Activated naive CD4-positive, alpha-beta T cell treated with anti-CD3 and anti-CD28 coated beads, Interleukin-2, amount 50 U/mL, for 24 hours (primary cell): ENCODE measurements at regions not wholly inside any gene's neighbourhood (a gene's known extent, or its start where the extent isn't known, plus 50 kb on each side); places are given as distances from the start of the nearest gene placed in this dataset.
A peak's percentile ranks its signal among the peaks of the same experiment; 100 is the strongest.

Experiments
- H3K27ac Mint-ChIP-seq: one replicate; pipeline ENCODE4 v1.8.0; 2021; ENCODE audit warnings: mild to moderate bottlenecking, mixed read lengths
- H3K27me3 Mint-ChIP-seq: one replicate; pipeline ENCODE4 v1.8.0; 2021; ENCODE audit warnings: mixed read lengths
- H3K36me3 Mint-ChIP-seq: one replicate; pipeline ENCODE4 v1.8.0; 2021; ENCODE audit warnings: mixed read lengths
- H3K4me1 Mint-ChIP-seq: one replicate; pipeline ENCODE4 v1.8.0; 2021; ENCODE audit warnings: mixed read lengths
- H3K4me3 Mint-ChIP-seq: one replicate; pipeline ENCODE4 v1.8.0; 2021; ENCODE audit warnings: mild to moderate bottlenecking, mixed read lengths
- H3K9me3 Mint-ChIP-seq: one replicate; pipeline ENCODE4 v1.8.0; 2021; ENCODE audit warnings: mixed read lengths

DNA sequence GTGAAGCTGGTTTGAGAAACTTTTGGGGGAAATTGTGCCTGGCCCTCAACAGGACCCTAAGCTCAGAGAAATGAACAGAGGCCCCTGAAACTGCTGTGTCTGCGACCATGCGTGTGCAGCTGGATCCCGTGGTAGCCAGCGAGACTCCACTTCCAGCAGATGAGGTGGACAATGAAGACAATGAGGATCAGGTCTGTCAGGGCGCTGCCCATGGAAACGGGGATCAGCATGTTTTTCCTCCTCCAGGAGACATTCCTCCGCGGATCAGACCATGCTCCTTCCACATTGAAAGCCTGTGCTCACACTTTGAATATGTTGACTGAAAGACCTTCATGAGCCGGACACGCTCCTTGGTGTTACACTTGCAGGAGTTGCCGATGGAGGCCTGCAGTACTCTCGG lies 1439.8 kb upstream of the ALCAM start:
- no peaks in the 10 kb centered on the region for H3K9me3 Mint-ChIP-seq
- no peak overlapping the region for H3K4me3 Mint-ChIP-seq
- H3K36me3 Mint-ChIP-seq, result no peaks in the 10 kb centered on the region
- H3K4me1 Mint-ChIP-seq, result no peaks in the 10 kb centered on the region
- H3K27me3 Mint-ChIP-seq, result no peaks in the 10 kb centered on the region
- no peak overlapping the region for H3K27ac Mint-ChIP-seq

DNA sequence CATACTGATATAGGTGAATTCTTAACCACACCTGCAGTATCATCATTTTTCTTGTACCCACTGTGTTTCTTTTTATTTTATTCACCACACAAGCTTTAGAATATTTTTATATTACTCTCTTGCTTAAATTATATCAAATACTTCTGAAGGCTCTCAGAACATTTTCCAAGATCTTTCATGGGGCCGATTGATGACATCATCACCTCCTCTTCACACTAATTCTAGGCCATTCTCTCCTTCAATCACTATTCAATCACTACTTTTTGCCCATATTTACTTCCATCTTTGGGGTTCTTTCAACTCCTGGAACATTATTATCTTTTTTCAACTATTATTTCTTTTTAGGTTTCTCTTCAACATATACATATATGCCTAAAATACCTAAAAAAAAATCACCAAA lies 1438.8 kb upstream of the ALCAM start:
- Mint-ChIP-seq H3K4me1 (no peaks in the 10 kb centered on the region), H3K4me3 (no peak overlapping the region), H3K9me3 (no peaks in the 10 kb centered on the region), H3K27ac (no peak overlapping the region), H3K36me3 (no peaks in the 10 kb centered on the region), H3K27me3 (no peaks in the 10 kb centered on the region)

DNA sequence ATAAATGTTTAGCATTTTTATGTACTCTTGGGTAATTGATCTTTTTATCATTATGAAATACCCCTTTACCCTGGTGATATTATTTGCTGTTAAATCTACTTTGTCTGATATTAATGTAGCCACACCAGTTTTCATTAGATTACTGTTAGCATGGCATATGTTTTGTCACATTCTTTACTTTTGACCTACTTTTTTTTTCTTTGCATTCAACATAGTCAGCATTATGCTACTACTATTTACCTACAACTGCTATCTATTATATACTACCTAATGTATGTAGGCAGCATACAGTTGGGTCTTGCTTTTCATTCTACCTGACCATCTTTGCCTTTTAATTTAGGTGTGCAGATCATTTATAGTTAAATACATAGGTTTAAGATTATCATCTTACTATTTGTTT lies 1429.6 kb upstream of the ALCAM start:
- no peak overlapping the region for H3K27ac Mint-ChIP-seq
- H3K36me3 Mint-ChIP-seq, result no peaks in the 10 kb centered on the region
- H3K4me1 Mint-ChIP-seq, result no peaks in the 10 kb centered on the region
- H3K9me3 Mint-ChIP-seq, result no peaks in the 10 kb centered on the region
- H3K27me3 Mint-ChIP-seq, result no peaks in the 10 kb centered on the region
- H3K4me3 Mint-ChIP-seq, result no peak overlapping the region

DNA sequence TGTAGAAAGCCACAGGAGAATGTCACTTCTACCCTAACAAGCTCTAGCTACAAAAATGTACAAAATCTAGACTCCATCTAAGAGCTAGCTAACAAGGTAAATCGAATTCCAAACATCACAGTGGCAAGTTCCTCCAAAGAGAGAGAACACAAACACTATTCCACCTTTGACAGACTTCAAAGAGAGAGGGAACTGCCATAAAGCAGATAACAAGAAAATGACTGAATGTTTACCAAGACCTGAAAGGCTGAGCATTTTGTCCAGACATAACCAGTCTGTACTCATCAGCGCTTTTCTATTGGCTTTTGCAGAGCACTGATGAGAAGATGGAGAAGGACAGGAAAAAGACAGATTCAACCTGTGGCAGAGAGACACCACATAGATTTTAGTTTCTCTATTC lies 1419.6 kb upstream of the ALCAM start:
- Mint-ChIP-seq H3K9me3 (no peaks in the 10 kb centered on the region), H3K4me3 (no peak overlapping the region), H3K4me1 (no peaks in the 10 kb centered on the region), H3K27me3 (no peaks in the 10 kb centered on the region), H3K36me3 (no peaks in the 10 kb centered on the region), H3K27ac (no peak overlapping the region)

DNA sequence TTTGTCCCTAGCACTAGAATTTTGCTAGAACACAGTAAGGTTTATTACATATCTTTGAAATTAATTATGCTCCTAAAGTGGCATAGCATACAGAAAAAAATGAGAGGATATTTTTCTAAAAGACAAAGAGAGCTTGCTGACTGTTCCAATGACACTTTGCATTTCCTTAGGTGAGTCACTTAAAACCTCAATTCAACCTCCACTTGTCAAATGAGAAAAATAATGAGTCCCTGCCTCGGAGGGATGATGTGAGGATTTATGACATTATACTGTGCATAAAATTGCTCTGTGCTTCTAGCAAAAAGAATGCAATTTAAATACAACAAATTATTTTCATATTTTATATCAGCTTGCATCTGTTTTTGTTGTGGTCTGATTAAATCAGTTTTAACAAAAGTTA lies 1417.0 kb upstream of the ALCAM start:
- H3K9me3 Mint-ChIP-seq, result no peaks in the 10 kb centered on the region
- H3K4me1 Mint-ChIP-seq, result no peaks in the 10 kb centered on the region
- H3K27me3 Mint-ChIP-seq, result no peaks in the 10 kb centered on the region
- H3K27ac Mint-ChIP-seq, result no peak overlapping the region
- H3K4me3 Mint-ChIP-seq, result no peak overlapping the region
- H3K36me3 Mint-ChIP-seq, result no peaks in the 10 kb centered on the region

DNA sequence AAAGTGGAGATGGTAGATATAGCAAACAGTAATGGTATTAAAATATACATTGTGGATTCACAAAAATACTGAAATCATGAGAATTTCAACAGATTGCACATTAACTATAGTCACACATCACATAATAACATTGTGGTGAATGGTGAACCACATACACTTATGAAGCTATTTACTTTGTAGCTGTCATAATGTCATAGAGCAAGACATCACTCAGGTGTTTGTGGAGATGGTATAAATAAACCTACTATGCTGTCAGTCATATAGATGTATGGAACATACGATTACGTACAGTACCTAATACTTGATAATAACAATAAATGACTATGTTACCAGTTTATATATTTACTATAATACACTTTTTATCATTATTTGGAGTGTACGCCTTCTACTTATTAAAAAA lies 1416.0 kb upstream of the ALCAM start:
- Mint-ChIP-seq H3K4me1 (no peaks in the 10 kb centered on the region), H3K4me3 (no peak overlapping the region), H3K9me3 (no peaks in the 10 kb centered on the region), H3K36me3 (no peaks in the 10 kb centered on the region), H3K27me3 (no peaks in the 10 kb centered on the region), H3K27ac (no peak overlapping the region)

DNA sequence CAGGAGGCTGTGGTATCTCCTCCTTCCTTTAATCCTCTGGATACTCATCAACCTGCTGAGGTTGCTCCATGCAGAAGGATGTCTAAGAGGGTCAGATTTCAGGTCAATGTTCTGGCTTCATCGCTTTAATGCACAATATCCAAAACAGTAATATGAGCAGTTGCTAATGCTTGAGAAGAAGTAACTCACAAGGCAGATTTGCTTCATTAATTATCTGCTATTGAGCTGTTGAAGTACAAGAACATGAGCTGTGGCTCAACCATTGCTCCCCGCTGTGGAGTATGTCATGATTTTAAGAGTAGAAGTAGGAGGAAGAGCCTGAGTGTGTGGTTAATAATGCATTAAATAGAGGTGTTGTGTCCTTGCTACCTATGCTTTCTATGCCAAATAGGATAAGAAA lies 1412.9 kb upstream of the ALCAM start:
- Mint-ChIP-seq H3K27ac (no peak overlapping the region), H3K4me1 (no peaks in the 10 kb centered on the region), H3K4me3 (no peak overlapping the region), H3K36me3 (no peaks in the 10 kb centered on the region), H3K9me3 (no peaks in the 10 kb centered on the region), H3K27me3 (no peaks in the 10 kb centered on the region)

DNA sequence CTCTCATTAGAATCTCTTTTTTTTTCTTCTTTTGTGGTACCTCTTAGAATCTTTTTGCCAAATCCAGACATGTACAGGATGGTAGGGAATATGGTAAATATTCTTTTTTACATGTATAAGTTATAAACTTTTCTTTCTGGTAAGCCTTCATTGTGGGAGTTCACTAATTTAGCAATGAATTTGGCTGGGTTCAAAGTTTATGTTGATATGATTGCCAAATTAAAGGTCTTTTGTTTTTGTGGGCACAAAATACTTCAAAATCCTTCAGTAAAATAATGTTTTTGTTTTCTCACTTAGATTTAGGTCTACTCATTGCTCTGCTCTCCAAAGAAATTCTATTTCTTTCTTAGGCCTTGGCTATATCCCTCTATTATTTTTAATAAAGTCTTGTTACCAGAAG lies 1405.9 kb upstream of the ALCAM start:
- peak overlapping the region; percentile 25 for H3K27ac Mint-ChIP-seq
- peaks cover 11% of the 10 kb centered on the region for H3K9me3 Mint-ChIP-seq
- H3K4me1 Mint-ChIP-seq, result no peaks in the 10 kb centered on the region
- H3K36me3 Mint-ChIP-seq, result no peaks in the 10 kb centered on the region
- H3K27me3 Mint-ChIP-seq, result no peaks in the 10 kb centered on the region
- H3K4me3 Mint-ChIP-seq, result no peak overlapping the region

DNA sequence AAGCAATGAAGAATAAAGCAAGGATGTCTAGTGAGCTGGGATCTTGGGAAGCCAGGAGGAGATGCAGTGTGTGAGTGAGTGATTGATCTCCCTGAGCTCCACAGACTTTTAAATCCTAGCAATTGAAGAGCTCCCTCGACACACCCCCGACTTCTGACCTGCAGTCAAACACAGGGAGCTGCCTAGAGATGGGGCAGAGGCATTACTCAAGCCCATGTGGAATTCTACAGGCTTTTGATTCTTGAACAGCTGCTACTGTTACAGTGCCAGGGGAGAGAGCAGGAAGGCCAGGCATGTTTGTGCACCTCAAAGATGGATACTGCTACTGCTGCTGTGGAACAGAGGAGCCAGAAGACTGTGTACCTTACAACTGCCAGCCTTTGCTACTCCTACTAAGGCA lies 1403.1 kb upstream of the ALCAM start:
- Mint-ChIP-seq H3K27ac (no peak overlapping the region), H3K4me3 (no peak overlapping the region), H3K27me3 (no peaks in the 10 kb centered on the region), H3K36me3 (no peaks in the 10 kb centered on the region), H3K4me1 (no peaks in the 10 kb centered on the region), H3K9me3 (peaks cover 11% of the 10 kb centered on the region)

DNA sequence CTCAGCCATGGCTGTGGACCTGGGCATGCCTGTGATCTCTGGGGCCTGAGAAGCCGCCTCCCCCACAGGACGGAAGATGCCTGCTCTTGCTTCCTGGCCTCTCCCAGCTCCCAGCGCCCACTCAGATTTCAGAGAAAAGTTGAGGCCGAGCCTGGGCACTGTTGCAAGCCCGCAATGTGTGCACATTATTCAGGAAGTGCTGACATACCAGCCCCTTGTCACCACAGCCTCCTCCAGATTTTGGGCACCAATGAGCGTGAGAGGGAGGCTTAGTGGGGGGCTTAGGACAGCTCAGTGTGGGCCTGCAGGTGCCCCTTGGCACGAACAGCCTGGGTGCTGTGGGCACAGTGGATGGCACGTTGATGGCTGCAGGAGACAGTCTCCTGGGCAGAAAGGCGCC lies 1400.9 kb upstream of the ALCAM start:
- Mint-ChIP-seq H3K27me3 (no peaks in the 10 kb centered on the region), H3K4me1 (no peaks in the 10 kb centered on the region), H3K4me3 (no peak overlapping the region), H3K27ac (no peak overlapping the region), H3K36me3 (no peaks in the 10 kb centered on the region), H3K9me3 (peaks cover 11% of the 10 kb centered on the region)

DNA sequence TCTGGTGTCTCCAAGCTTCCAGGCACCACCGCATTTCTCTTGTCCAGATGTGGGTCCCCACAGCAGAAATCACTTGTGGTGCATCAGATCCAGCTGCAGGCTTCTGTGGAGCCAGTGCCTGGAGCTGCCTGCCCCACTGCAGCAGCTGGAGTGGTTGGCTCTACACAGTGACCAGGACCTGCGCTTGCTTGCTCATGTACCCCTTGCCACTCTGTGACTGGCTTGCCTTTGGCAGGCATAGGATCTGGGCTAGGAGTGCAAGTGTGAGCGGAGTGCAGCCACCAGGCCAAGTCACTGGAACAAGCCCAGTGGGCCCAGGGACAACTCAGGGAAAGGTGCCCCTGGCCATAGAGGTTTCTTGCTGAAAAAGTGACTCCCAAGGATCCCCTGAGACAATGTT lies 1400.0 kb upstream of the ALCAM start:
- no peaks in the 10 kb centered on the region for H3K27me3 Mint-ChIP-seq
- peaks cover 11% of the 10 kb centered on the region for H3K9me3 Mint-ChIP-seq
- no peak overlapping the region for H3K4me3 Mint-ChIP-seq
- no peak overlapping the region for H3K27ac Mint-ChIP-seq
- H3K36me3 Mint-ChIP-seq, result no peaks in the 10 kb centered on the region
- no peaks in the 10 kb centered on the region for H3K4me1 Mint-ChIP-seq

DNA sequence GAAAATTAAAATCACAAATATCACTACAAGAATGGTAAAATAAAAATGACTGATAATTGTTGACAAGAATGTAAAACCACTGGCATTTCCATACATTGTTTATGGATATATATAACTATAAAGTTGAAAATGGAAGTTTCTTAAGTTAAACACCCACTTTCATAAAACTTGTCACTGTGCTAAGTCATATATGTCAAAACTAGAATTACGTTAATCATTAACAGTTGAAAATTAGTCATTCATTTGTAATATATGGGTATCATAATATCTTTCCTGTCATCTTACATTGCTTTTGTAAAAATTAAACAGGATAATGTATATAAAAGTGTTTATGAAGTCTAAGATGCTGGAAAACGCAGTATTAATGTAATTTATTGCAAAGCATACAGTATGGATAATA lies 1398.6 kb upstream of the ALCAM start:
- H3K27ac Mint-ChIP-seq, result no peak overlapping the region
- peaks cover 6% of the 10 kb centered on the region for H3K9me3 Mint-ChIP-seq
- no peaks in the 10 kb centered on the region for H3K4me1 Mint-ChIP-seq
- no peaks in the 10 kb centered on the region for H3K27me3 Mint-ChIP-seq
- no peaks in the 10 kb centered on the region for H3K36me3 Mint-ChIP-seq
- no peak overlapping the region for H3K4me3 Mint-ChIP-seq

DNA sequence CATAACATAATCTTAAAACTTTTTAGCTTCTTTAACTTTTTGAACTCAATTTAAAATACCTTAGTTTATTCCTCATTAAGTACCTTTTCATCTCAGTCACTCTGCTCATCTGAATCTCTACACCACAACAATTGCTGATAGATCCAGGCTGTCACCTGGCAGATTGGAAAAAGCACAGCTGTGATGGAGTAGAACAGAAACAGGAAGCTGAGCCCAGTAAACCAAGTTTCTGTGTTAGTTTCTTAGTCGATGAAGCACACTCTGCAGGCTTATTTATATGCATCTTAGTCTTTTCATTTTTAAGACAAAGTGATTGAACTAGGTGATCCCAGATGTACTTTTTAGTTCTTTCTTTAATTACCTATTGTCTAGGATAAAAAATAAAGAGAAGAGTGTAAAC lies 1398.0 kb upstream of the ALCAM start:
- no peaks in the 10 kb centered on the region for H3K4me1 Mint-ChIP-seq
- H3K4me3 Mint-ChIP-seq, result no peak overlapping the region
- no peaks in the 10 kb centered on the region for H3K27me3 Mint-ChIP-seq
- no peak overlapping the region for H3K27ac Mint-ChIP-seq
- peaks cover 6% of the 10 kb centered on the region for H3K9me3 Mint-ChIP-seq
- no peaks in the 10 kb centered on the region for H3K36me3 Mint-ChIP-seq

DNA sequence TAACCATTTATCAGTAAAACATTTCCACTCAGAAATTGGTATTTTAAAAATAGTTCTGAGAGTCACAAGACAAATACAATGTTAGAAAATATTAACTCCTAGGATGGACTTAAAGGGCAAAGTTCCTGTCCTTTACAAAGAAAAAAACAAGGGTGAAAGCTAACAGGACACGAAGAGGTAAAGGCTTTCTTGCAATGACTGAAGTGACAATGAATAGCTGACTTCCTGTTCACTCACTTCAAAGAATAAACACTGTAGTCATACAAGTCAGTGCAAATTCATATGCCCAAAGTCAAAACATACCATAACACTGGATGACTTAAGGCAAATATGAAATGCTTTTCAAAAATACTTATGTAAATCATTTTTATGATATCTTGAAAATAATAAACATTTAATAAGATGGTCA lies 1389.8 kb upstream of the ALCAM start:
- no peaks in the 10 kb centered on the region for H3K4me1 Mint-ChIP-seq
- H3K9me3 Mint-ChIP-seq, result no peaks in the 10 kb centered on the region
- H3K27ac Mint-ChIP-seq, result no peak overlapping the region

DNA sequence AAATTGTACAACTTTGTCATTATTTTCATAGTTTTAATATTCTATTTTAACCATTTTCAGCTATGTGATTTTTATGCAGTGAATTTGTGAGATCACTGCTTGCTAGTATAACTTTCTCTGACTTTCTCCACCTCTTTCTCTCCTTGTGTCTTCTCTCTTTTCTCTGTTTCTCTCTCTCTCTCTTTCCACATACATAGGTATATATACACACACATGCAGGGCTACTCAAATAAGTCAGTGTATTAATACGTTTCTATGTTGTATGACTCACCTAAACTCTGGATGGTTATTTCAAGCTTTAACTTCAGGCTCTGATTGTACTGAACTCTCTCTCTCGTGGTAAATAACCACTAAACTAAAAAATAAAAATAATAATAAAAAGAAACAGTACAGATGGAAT lies 1389.3 kb upstream of the ALCAM start:
- Mint-ChIP-seq H3K27me3 (no peaks in the 10 kb centered on the region), H3K4me3 (no peak overlapping the region)

More for the DNA sequence above, 1389.8 kb upstream of the ALCAM start:
- Mint-ChIP-seq H3K36me3 (no peaks in the 10 kb centered on the region), H3K4me3 (no peak overlapping the region), H3K27me3 (no peaks in the 10 kb centered on the region)

DNA sequence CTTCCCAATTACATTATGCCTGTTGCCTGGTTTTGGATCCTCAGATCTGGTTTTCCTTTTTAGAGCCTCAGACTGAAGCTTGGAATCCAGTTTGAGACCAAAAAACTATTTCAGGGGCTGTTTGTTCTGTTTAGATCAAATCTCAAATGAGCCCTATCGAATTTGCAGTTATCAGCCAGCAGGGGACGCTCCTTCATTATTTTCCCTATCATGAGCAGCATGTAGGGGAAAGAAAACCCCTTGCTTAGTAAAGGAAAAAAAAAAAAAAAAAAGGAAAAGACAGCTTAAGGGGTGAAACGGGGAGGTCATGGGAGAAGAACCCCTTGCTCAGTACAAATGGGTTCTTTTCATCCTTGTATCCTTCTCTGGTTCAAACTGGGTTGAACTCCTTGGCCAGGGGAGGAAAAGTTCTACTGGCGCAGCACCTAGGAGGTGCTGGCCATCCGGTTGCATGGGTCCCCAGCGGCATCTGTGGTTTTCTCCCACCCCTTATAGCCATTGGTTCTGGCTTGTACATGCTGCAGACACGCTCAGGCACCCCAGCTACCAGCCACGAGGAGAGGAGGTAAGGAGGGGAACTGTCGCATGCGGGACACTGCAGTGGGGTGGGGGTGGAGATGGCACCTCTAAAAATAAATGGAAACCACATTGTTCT lies 1375.1 kb upstream of the ALCAM start:
- no peaks in the 10 kb centered on the region for H3K9me3 Mint-ChIP-seq
- H3K4me3 Mint-ChIP-seq, result no peak overlapping the region
- no peaks in the 10 kb centered on the region for H3K36me3 Mint-ChIP-seq
- H3K27me3 Mint-ChIP-seq, result no peaks in the 10 kb centered on the region
- H3K4me1 Mint-ChIP-seq, result no peaks in the 10 kb centered on the region
- no peak overlapping the region for H3K27ac Mint-ChIP-seq

More for the DNA sequence above, 1389.3 kb upstream of the ALCAM start:
- no peaks in the 10 kb centered on the region for H3K36me3 Mint-ChIP-seq
- no peaks in the 10 kb centered on the region for H3K9me3 Mint-ChIP-seq
- H3K4me1 Mint-ChIP-seq, result no peaks in the 10 kb centered on the region
- H3K27ac Mint-ChIP-seq, result no peak overlapping the region

DNA sequence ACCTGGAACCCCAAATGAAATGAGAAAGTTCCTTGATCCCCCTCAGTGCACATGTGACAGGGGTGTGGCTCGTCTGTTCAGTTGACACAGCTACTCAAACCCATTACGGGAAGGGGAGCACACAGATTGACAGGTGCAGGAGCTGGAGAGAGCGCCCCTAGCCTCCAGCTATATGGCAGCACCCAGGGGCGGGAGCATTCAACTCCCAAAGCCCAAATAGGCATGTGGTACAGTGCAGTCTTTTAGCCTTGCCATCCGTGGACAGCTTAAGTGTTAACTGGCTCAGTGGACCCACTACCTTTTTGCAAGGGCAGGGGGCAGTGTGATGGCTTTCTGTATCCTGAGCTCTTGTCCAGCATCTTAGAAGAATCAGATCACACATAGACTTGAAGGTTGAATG lies 1374.2 kb upstream of the ALCAM start:
- Mint-ChIP-seq H3K4me3 (no peak overlapping the region), H3K27ac (no peak overlapping the region), H3K27me3 (no peaks in the 10 kb centered on the region)

More for the DNA sequence above, 1374.2 kb upstream of the ALCAM start:
- no peaks in the 10 kb centered on the region for H3K36me3 Mint-ChIP-seq
- H3K4me1 Mint-ChIP-seq, result no peaks in the 10 kb centered on the region
- no peaks in the 10 kb centered on the region for H3K9me3 Mint-ChIP-seq
